ENCODE measurements at regions not wholly inside any gene's neighbourhood (a gene's known extent, or its start where the extent isn't known, plus 50 kb on each side); places are given as distances from the start of the nearest gene placed in this dataset.
"Not testable (repeated sequence)": the region's sequence is repeated elsewhere in the genome, so short reads cannot be mapped to it uniquely, and the experiment has no call there.

DNA sequence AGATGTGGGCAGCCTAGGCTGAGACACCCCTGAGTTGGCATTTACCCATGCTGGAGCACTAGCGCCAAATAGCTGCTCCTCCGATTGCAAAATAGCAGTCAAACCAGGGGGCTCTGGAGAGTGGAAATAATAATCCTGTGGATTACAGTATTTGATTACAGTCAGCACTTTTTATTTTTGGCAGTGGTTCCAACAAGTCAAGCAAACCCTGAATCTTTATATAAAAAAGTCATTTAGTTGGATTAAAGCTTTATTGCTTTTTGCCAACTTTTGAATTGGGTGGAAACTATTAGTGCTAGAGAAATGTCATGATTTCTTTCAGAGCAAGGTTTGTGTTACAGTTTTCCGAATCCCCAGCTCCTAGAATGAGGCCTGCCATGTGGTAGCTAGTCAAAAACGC, 99.3 kb upstream of the FAM20A start:
- ATAC-seq: no peak

DNA sequence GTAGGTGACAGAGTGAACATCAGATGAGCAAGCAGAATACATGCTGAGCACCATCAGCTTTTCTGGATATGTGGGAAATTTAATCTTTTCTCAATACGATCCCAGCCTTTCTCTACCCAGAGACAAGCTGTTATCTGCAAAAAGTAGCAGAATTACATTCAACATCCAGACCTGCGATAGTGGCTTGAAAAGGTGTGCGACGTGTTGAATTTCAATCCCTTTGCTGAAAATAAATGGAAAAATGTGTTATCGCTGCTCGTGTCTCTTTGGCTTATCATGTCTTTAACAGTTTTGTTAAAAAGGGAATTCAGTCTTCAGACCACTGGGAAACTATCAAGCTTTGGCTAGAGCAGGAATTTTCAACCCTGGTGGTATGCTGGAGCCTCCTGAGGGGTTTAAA, 98.8 kb upstream of the FAM20A start:
- no peak for ATAC-seq

DNA sequence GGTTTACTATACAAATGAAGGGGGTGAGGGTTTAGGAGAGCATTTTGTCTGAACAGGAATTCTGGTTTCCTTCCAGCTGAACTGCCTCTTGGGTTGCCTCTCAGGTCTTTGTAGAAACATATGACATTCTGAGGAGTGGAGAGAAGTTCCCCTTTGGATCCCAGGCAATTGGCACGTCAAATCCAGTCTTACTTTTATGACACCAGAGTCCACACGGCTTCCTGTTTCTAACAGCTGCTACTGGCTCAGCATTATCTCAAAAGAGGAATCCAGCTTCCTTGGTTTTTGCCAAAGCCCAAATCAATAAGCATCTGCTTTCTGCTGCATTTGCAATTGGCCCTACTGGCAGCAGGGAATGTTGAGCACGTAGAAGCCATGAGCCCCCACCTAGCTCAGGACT, 97.6 kb upstream of the FAM20A start:
- peak; percentile 9 for ATAC-seq

DNA sequence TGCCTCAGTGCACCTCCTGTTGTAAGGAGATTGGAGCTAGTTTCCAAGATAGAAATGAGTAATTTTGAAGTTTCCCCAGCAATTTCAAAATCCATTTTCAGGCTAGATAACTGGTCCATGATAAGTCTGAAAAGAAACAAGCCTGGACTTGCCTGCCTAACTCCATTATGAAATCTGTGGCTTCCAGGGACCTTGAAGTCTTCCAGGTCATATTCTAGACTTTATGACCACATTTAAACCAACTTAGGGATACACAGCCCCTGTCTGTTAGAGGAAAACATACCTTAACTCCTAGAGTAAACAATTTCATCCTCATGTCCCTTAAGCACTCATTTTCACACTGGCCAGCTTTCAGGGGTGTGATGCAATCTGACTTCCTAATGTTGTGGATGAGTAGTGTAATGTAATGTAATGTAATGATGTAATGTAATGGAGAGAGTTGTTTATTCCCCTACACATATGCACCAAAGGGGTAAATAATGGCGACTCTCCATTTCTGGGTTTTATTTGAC, 96.7 kb upstream of the FAM20A start:
- peak; percentile 74 for ATAC-seq

DNA sequence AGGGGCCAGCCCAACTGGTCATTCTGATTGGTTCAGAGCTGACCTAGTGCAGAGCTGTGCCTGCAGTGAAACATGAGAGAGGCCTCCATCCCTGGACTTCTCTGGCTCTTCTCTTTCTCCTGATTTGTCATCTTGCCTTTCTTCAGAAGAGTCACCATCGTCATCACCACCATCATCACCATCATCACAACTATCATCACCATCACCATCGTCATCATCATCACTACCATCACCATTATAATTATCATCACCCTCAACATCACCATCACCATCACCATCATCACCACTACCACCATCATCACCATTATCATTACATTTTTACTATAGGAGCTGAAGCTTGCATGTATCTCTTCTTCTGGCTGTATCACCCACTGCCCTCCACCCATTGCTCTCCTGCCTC, 94.5 kb upstream of the FAM20A start:
- no peak for ATAC-seq

DNA sequence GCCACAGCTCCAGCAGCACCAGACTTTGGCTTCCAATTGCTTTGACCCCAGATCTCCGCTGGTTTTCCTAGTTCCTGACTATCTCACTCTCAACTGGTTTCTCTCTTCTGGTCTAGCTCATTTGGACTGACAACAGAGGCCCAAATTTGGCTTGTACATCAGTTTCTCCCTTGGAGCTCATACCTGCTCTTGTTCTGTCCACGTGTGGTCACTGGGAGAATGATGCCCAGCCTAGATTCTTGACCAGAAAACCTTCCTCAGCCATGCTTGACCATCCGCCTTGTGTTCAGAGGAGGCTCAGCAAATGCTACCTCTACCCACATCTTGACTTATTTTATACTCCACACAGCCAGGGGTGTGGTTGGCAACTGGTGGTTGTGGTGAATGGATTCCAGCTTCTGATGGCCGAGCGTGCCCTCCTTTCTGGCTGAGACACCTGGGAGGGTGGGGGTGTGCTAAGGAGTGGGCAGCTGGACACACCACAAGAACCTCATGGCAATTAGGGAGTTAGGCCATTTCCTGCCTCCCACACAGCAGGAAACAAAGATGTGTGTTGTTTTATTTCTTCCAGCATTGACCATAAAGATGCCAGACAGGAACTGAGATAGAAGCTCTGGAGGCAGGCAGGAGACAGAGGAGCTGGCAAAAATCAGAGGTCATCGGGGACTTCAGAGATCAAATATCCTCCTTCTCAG, 93.8 kb upstream of the FAM20A start:
- no peak for ATAC-seq

DNA sequence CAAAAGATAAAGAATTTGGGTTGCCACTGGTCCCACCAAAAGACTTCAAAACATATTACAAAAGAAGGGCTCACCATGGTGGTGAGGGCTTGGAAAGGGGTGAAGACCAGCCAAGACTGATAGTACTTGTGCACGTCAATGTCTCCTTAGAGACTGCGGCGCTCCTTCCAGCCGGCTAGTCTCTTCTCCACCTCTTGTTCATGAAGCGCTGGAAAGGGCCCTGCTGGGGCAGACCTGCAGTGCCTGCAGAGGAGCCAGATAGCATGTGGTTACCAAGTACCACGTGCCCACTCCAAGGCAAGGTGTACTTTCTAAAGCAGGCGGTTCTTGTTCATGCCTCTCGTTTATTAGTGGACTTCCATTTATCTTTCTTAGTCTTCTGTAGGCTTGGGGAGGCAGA, 92.7 kb upstream of the FAM20A start:
- ATAC-seq: no peak

DNA sequence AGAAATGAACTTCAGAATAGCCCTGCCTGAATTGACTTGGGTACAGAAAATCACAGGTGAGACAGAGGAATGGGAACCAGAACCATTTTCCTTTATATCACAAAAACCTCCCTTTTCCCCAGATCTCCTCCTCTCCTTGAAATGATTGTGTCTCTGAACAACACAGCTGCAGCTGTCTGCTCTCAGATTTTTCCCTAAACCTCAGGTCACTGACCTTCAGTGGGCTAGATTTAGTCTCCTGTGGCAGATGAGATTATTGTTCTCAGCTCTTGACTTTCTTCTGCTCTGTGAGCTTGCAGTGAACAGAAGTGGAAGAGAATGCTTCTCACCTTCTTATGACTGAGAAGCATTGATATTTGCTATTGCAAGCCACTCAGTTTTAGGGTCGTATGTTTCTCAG, 92.3 kb upstream of the FAM20A start:
- ATAC-seq: no peak

DNA sequence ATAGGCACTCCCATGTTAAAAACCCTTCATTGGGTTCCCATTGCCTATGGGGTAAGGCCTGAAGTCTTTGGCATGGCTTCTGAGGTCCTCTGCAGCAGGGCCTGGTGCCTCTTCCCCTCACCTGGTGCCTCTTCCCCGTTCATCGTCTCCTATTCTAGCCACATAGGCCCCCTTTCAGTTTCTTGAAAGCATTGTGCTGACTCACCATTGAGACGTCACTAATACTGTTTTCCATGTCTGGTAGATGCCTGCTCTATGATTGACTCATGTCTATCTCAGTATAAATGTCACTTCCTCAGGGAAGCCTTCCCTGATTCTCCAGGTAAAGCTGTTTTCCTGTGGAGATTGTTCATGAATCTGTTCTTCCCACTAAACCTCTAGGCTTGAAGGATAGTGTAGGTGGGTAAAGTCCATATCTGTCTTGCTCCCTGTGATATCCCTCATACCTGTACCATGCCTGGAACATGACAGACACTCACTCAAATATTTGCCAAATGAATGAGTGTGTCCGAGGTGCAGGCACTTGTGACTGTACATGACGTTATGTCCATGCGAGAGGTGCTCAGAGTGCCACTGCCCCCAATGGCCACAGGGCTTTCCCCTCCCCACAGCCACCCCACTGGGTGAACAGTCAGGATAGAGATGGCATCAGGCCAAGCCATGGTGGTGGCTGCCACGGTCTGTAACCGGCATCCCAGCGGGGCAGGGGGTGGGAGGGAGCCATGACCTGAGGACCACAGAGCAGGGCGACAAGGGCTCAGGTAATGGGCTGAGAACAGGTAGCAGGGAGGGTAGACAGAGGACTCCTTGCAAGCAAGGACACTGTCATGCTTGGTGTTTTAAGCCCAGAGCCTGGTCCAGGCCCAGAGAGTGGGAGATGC, 85.2 kb upstream of the FAM20A start:
- ATAC-seq: no peak

DNA sequence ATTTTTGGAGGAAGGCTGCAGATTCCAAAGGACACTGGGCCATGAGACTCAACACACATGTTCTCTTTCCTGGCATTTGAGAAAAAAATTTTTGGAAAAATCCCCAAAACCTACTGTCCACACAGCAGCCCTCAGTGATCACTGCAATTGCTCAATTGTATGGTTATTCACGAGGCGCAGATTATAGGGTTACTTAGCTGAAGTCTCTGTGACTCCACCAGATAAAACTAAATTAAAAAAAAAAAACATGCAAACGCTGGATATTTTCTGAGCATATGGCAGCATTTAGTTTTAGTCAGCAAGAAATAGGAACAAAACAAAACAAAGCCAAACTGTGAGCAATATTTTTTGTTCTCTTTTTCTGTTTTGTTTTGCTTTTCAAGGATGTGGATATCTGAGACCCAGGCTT, 83.8 kb upstream of the FAM20A start:
- ATAC-seq: no peak

DNA sequence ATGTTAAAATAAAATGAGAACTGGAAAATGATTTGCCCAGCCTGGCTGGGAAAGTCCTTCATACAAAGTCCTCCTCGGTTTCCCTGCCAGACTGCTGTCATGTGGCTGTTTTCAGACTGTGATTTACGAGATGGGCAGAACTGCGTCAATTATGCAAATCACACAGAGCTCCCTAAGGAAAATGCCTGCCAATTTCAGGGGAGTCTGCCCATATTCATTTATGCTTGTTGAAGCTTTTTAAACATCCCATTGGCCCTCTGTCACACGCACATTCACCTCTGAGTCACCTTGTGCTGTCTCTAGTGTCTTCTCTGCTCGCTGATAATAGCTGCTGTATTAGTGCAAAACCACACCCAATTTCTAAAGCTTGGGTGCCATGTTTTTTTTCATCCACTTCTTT, 81.7 kb upstream of the FAM20A start:
- ATAC-seq: no peak

DNA sequence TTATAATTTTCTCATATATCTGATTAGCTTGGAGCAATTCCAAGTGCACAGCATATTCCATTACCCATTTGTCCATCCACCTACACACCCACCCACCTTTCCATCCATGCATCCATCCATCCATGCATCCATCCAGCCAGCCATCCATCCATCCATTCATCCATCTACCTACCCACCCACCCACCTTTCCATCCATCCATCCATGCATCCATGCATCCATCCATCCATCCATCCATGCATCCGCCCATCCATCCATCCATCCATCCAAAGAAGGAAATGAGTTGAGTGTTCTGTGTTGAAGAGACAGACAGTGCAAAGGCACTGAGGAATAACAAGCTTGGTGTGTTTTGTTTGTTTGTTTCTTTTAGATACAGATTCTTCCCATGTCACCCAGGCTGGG, 78.7 kb upstream of the FAM20A start:
- ATAC-seq: no peak

DNA sequence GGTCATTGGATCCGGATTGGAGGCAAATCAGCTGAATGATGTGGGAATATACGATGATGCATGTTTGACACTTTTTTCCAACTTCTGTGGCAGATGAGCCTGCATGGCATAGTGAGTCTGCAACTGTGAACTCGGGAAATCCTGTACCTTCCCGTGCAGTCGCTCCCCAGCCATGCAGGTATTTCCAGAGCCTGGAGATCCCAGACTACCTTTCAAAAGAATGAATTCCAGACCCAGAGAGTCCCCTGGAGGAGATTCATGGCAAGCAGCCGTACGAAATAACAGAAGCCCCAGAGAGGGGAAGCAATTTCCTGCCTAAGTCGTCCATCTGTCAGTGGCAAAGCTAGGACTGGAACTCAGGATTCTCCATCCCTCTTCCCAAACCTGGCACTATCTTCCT, 75.7 kb upstream of the FAM20A start:
- ATAC-seq: no peak

DNA sequence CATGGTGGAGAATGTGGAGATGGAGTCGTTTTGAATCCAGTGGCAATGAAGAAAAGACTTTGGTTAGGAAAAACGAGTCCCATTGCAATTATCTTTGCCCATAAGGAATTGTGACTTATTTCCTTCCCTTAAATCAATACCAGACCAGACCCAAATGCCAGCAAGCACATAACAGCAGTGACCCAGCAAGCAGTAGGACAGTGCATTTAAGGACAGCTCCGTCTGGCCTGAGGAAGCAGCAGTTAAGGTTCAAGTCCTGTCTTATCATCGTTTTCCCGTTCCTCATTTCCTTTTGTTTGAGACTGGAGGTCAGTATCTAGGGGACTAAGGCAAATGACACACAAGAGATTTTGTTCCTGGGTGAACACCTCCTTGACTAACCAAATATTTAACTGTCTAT, 74.6 kb upstream of the FAM20A start:
- ATAC-seq: no peak

DNA sequence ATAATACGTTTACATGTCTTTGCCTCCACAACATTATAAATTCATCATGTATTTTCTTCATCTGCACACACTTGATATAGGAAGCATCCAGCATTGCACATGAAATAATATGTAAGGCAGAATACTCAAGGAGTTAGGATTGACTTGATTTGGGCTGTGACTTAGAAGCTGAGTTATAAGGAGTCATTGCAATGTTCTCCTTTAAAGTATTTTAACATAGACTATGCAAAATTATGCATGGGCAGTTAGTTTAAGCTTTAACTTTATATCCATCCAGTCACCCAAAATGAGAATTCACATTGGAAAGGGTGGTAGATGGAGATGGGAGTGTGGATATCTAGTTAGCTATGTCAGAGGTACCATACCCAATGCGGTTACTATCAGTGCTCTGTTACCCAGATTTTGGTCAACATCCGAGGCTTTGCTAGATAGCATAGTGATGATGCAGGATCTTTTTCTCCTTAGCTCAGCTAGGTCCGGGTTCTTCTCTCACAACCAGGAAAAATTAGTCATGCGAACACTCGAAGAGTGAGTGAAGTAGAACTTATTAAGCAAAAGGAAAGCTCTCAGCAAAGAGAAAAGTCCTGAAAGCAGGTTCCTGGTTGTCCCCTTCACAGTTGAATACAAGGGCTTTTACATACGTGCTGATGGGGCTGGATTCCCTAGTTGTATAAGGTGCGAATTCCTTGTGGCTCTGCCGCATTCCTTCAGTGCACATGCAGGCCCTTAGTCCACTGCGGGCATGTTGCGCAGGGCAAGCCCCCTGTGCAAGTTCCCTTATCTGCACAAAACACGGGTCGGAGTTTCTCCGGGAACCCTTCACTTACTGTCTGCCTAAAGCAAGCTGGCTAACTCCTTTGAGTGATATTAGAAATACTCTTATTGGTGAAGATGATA, 73.1 kb upstream of the FAM20A start:
- ATAC-seq: no peak

DNA sequence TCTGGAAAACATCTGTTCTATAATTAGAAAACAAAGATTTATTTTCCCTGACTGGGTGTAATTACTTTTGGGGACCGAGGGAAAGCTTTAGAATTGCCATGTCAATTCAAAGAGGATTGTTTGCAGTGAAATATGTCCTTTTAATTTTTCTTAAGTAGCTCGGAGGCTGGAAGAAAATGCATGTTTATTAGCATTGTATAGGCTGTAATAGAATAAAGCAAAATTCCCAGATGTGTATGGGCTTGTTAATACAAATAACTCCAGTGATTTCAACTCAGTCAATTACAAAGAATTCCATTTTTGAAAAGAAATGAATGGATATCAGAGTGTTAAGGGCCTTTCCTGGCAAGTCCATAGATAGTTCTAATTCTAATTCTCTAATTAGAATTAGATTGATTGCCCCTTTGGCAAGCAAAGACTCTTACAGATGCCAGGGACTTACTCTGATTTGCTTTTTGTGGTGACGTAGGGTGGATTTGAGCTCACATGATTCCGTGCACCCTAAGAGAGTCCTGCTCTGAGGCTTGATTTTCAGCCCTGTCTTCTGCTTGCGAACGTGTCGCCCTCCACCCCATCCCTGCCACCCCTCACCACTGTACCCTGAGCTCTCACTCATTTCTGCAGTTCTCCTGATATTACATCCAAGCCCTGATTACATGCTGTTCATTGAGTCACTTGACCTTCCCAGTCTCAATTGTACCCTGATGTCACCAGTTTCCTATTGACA, 70.0 kb upstream of the FAM20A start:
- ATAC-seq: no peak

DNA sequence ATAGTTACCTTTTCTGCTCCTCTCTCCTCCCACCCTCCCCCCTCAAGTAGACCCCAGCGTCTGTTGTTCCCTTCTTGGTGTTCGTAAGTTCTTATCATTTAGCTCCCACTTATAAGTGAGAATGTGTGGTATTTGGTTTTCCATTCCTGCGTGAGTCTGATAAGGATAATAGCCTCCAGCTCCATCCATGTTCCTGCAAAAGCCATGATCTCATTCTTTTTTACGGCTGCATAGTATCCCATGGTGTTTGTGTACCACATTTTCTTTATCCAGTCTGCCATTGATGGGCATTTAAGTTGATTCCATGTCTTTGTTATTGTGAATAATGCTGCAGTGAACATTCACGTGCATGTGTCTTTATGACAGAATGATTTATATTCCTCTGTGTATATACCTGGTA, 65.3 kb upstream of the FAM20A start:
- not testable (repeated sequence) for ATAC-seq

DNA sequence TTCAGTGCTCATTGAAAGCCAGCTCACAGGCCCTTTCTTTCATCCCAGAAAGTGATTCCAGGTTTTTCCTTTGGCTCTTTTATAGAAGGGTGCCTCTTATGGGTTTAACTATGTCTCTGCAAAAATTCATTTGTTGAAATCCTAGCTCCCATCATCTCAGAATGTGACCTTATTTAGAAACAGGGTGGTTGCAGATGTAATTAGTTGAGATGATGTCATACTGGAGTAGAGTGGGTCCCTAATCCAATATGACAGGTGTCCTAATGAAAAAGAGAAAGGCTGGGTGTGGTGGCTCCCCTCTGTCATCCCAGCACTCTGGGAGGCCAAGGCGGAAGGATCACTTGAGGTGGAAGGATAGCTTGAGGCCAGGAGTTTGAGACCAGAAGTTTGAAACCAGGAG, 64.2 kb upstream of the FAM20A start:
- ATAC-seq: no peak

DNA sequence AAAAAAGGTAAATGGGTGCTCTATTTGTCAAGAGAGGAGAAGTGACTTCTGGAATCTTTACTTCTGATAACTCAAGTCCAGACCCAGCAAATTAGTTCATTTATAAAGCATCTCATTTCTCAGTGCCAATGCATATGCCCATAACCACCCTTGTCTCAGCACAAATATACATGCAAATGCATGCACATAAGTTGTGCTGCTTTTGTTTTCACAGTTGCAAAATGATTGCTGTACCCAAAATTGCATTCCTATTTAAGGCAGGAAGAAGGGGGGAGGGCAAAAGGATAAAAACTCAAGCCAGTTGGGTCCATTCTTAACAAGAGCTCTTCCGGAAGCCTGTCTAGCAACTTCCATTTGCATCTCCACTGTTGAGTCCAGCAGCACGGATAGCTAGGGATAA, 61.3 kb upstream of the FAM20A start:
- no peak for ATAC-seq

DNA sequence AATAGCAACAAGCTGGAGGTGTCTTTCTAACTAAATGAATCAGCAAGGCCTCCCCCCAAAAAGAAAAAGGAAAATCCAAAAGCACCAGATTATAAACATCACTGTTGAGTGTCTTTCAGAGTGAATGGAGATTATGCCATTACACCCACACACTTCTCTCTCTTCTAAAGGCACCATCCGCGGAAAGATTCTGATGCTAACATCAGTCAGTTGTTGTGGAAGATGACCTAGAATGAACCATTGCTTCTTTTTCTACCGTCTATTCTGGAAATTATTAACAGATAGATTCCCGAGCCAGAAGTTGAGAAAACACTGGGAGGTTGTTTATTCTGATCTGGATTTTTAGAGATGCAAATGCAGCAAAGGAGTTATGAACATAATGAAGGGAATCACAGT, 60.9 kb upstream of the FAM20A start:
- ATAC-seq: no peak

DNA sequence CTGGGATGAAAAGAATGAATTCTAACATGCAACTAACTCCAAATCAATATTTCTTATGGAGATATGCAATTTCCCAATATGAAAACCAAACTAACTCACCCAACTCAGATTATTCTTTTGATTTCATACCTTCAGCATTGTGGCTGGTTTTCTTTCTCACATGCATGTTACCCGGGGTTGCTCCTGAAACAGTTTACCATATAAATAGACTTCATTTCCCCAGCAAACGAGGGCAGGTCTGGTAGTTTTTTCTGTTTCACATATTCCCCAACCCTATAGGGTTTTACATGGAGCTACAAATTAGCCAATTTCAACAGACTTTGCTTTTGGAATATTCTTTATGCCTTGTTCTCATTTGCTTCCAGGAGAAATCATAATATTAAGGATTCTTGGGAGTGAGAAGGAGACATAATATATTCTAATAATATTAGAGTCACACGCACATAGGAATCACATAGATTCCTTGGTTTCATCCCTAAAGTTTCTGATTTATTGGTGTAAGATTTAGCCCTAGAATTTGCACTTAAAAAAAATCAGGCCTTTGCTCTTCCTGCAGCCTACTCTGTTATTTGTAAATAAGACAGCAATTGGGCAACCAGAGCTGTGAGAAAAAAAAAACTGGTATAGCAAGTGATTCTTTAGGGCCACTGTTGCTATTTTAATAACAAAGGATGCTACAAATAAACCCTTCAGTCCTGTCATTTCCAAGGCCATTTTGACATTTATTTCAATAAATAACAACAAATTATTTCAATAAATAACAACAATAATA, 60.3 kb upstream of the FAM20A start:
- ATAC-seq: no peak

DNA sequence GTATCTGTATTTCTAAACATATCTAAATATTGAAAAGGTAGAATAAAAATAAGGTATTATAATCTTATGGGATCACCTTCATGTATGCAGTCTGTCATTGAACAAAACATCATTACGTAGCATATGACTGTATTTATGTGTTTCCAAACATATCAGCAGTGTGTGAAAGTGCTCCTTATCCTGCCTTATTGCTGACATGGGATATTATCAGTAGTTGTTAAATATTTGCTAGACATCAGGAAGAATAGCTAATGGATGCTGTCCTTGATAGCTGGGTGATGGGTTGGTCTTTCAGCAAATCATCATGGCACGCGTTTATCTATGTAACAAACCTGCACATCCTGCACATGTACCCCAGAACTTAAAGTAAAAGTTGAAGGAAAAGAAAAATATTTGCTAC, 59.1 kb upstream of the FAM20A start:
- no peak for ATAC-seq
